ENCODE measurements at regions not wholly inside any gene's neighbourhood (a gene's known extent, or its start where the extent isn't known, plus 50 kb on each side); places are given as distances from the start of the nearest gene placed in this dataset.

DNA sequence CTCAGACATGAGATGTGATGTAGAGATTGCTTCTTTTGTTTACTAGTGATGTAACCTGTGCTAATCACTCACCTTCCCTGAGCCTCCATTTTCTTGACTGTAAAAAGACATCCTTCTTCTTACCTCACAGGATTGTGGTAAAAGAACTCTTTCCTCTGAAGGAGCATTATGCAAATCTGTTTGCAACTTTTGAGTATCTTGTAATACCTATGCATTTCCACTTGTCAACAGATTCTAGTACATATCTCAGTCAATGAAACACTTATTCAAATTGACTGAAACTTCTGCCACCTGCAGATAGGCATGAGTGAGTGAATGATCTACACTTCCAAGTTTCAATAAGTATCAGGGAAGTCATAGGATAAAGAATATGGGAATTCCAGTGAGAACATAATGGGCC lies 174.7 kb downstream of the HHIPL2 start:
- H3K36me3 ChIP-seq (ENCODE audit: control insufficient read depth in 5 of 5, insufficient read depth in 5 of 5, low read length in 5 of 5), result no peaks in the 10 kb centered on the region
- H3K27ac ChIP-seq (ENCODE audit: low read depth, low read length), result no peak overlapping the region
- no peaks in the 10 kb centered on the region for H3K27me3 ChIP-seq (ENCODE audit: control insufficient read depth in 5 of 5, insufficient read depth in 4 of 5, low read length in 5 of 5)
- no peak overlapping the region for H3K4me3 ChIP-seq (ENCODE audit: low read depth in 1 of 5, low read length in 5 of 5)
- H3K9ac ChIP-seq (ENCODE audit: low read length in 5 of 5), result no peak overlapping the region
- no peaks in the 10 kb centered on the region for H3K9me3 ChIP-seq (ENCODE audit: control insufficient read depth in 5 of 5, low read length in 5 of 5)
- no peaks in the 10 kb centered on the region for H3K4me1 ChIP-seq (ENCODE audit: control insufficient read depth in 5 of 5, insufficient read depth in 5 of 5, low read length in 5 of 5)

DNA sequence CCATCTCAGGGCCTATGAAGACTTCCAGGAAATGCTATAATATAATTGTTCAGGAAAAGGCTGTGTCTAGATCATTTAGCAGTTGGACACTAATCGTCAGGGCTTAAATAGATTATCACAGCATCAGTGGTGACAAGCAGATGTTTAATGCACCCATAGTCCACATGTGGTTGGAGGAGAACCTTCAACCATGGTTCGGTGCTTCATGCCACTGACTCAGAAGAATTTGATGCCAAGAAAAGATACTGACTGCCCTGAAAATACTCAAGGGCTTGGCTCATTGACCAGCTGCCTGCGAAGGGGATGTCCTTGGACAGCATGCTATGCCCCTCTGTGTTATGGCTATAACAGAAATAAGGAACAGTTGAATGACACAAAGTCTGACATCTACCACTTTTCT lies 175.7 kb downstream of the HHIPL2 start:
- Histone ChIP-seq H3K27ac (ENCODE audit: low read depth, low read length) (no peak overlapping the region), H3K4me1 (ENCODE audit: control insufficient read depth in 5 of 5, insufficient read depth in 5 of 5, low read length in 5 of 5) (no peaks in the 10 kb centered on the region), H3K27me3 (ENCODE audit: control insufficient read depth in 5 of 5, insufficient read depth in 4 of 5, low read length in 5 of 5) (no peaks in the 10 kb centered on the region), H3K36me3 (ENCODE audit: control insufficient read depth in 5 of 5, insufficient read depth in 5 of 5, low read length in 5 of 5) (no peaks in the 10 kb centered on the region), H3K4me3 (ENCODE audit: low read depth in 1 of 5, low read length in 5 of 5) (no peak overlapping the region), H3K9me3 (ENCODE audit: control insufficient read depth in 5 of 5, low read length in 5 of 5) (no peaks in the 10 kb centered on the region), H3K9ac (ENCODE audit: low read length in 5 of 5) (no peak overlapping the region)

- Histone ChIP-seq H3K4me3 (ENCODE audit: low read depth in 1 of 5, low read length in 5 of 5) (no peak overlapping the region), H3K4me1 (ENCODE audit: control insufficient read depth in 5 of 5, insufficient read depth in 5 of 5, low read length in 5 of 5) (no peaks in the 10 kb centered on the region), H3K27me3 (ENCODE audit: control insufficient read depth in 5 of 5, insufficient read depth in 4 of 5, low read length in 5 of 5) (no peaks in the 10 kb centered on the region), H3K9ac (ENCODE audit: low read length in 5 of 5) (no peak overlapping the region), H3K9me3 (ENCODE audit: control insufficient read depth in 5 of 5, low read length in 5 of 5) (no peaks in the 10 kb centered on the region), H3K36me3 (ENCODE audit: control insufficient read depth in 5 of 5, insufficient read depth in 5 of 5, low read length in 5 of 5) (no peaks in the 10 kb centered on the region), H3K27ac (ENCODE audit: low read depth, low read length) (no peak overlapping the region)
Observed at GRCh38 chr1:222370913-222371675, 176.8 kb downstream of the HHIPL2 start.

DNA sequence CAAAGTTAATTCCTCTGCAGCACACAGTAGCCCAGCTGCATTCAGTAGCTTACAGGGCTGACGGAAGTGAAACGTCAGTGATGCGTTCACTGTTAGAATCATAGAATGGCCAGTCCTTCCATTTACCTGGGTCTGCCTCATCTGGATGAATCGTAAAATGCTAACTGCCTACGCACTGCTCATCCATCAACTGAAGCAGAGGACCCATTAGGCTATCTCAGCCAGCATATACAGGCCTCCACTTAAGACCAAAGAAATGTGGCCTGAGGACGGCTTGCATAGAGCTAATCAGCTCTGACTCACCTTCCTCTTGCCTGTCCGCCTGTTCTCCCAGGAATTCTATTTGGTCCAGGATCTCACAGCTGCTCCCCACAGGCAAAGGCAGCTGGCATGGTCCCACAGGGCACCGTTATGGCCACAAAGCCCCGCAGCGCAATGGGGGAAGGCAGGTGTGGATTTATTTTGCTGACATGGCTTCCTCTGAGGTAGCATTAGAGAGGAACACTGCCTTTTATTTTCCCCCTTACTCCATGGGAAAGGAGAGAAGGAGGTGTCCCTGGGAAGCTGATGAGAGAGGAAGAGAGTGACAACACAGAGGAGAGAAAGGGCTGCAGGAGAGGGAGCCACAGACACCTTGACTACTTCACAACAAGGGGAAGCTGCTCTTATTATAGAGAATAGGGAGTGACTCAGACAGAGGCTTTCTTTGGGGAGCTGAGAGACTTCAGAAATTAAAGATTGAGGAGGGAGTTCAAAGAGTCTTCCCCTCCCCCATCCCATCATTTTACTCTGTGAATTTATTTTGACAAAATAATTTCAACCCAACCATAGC lies 177.6 kb downstream of the HHIPL2 start:
- H3K4me1 ChIP-seq (ENCODE audit: control insufficient read depth in 5 of 5, insufficient read depth in 5 of 5, low read length in 5 of 5), result no peaks in the 10 kb centered on the region
- no peaks in the 10 kb centered on the region for H3K36me3 ChIP-seq (ENCODE audit: control insufficient read depth in 5 of 5, insufficient read depth in 5 of 5, low read length in 5 of 5)
- no peak overlapping the region for H3K4me3 ChIP-seq (ENCODE audit: low read depth in 1 of 5, low read length in 5 of 5)
- no peak overlapping the region for H3K9ac ChIP-seq (ENCODE audit: low read length in 5 of 5)
- no peak overlapping the region for H3K27ac ChIP-seq (ENCODE audit: low read depth, low read length)
- H3K9me3 ChIP-seq (ENCODE audit: control insufficient read depth in 5 of 5, low read length in 5 of 5), result no peaks in the 10 kb centered on the region
- no peaks in the 10 kb centered on the region for H3K27me3 ChIP-seq (ENCODE audit: control insufficient read depth in 5 of 5, insufficient read depth in 4 of 5, low read length in 5 of 5)

DNA sequence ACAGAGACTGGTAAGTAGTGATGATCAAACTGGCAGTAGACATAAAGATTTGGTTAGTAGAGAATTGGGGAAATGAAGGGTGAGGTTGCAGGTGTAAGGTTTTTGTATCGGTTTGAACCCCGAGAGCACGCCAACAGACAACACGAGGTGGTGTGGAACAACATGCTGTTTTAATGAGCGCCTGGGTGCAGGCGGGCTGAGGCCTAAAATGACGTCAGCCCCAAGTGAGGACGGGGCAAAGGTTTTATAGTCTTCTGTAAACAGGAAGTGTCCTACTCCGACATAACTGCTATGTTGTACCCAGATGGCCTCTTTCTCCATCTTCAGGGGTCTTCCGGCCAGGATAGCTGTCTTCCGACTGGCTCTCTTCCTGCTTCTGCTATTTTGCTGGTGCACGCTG lies 178.8 kb downstream of the HHIPL2 start:
- H3K27me3 ChIP-seq (ENCODE audit: control insufficient read depth in 5 of 5, insufficient read depth in 4 of 5, low read length in 5 of 5), result no peaks in the 10 kb centered on the region
- no peaks in the 10 kb centered on the region for H3K9me3 ChIP-seq (ENCODE audit: control insufficient read depth in 5 of 5, low read length in 5 of 5)
- no peak overlapping the region for H3K9ac ChIP-seq (ENCODE audit: low read length in 5 of 5)
- no peaks in the 10 kb centered on the region for H3K36me3 ChIP-seq (ENCODE audit: control insufficient read depth in 5 of 5, insufficient read depth in 5 of 5, low read length in 5 of 5)
- no peaks in the 10 kb centered on the region for H3K4me1 ChIP-seq (ENCODE audit: control insufficient read depth in 5 of 5, insufficient read depth in 5 of 5, low read length in 5 of 5)
- H3K4me3 ChIP-seq (ENCODE audit: low read depth in 1 of 5, low read length in 5 of 5), result no peak overlapping the region
- no peak overlapping the region for H3K27ac ChIP-seq (ENCODE audit: low read depth, low read length)

GRCh38 chr1:222358100-222358499 lies 189.8 kb downstream of the HHIPL2 start:
- H3K36me3 ChIP-seq (ENCODE audit: control insufficient read depth in 5 of 5, insufficient read depth in 5 of 5, low read length in 5 of 5), result no peaks in the 10 kb centered on the region
- no peak overlapping the region for H3K27ac ChIP-seq (ENCODE audit: low read depth, low read length)
- peaks cover 0 to 4% (median 4%) of the 10 kb centered on the region in 5 donors for H3K9me3 ChIP-seq (ENCODE audit: control insufficient read depth in 5 of 5, low read length in 5 of 5)
- H3K9ac ChIP-seq (ENCODE audit: low read length in 5 of 5), result no peak overlapping the region
- no peak overlapping the region for H3K4me3 ChIP-seq (ENCODE audit: low read depth in 1 of 5, low read length in 5 of 5)
- no peaks in the 10 kb centered on the region for H3K4me1 ChIP-seq (ENCODE audit: control insufficient read depth in 5 of 5, insufficient read depth in 5 of 5, low read length in 5 of 5)
- H3K27me3 ChIP-seq (ENCODE audit: control insufficient read depth in 5 of 5, insufficient read depth in 4 of 5, low read length in 5 of 5), result no peaks in the 10 kb centered on the region

GRCh38 chr1:222357252-222357651 lies 190.7 kb downstream of the HHIPL2 start:
- no peaks in the 10 kb centered on the region for H3K4me1 ChIP-seq (ENCODE audit: control insufficient read depth in 5 of 5, insufficient read depth in 5 of 5, low read length in 5 of 5)
- peaks cover 0 to 4% (median under 1%) of the 10 kb centered on the region in 5 donors for H3K9me3 ChIP-seq (ENCODE audit: control insufficient read depth in 5 of 5, low read length in 5 of 5)
- no peak overlapping the region for H3K9ac ChIP-seq (ENCODE audit: low read length in 5 of 5)

GRCh38 chr1:222347627-222348026 lies 200.3 kb downstream of the HHIPL2 start:
- Histone ChIP-seq H3K4me1 (ENCODE audit: control insufficient read depth in 5 of 5, insufficient read depth in 5 of 5, low read length in 5 of 5) (no peaks in the 10 kb centered on the region), H3K4me3 (ENCODE audit: low read depth in 1 of 5, low read length in 5 of 5) (no peak overlapping the region), H3K9me3 (ENCODE audit: control insufficient read depth in 5 of 5, low read length in 5 of 5) (peaks cover 0 to 3% (median 0%) of the 10 kb centered on the region in 5 donors), H3K27ac (ENCODE audit: low read depth, low read length) (no peak overlapping the region), H3K9ac (ENCODE audit: low read length in 5 of 5) (no peak overlapping the region), H3K27me3 (ENCODE audit: control insufficient read depth in 5 of 5, insufficient read depth in 4 of 5, low read length in 5 of 5) (no peaks in the 10 kb centered on the region), H3K36me3 (ENCODE audit: control insufficient read depth in 5 of 5, insufficient read depth in 5 of 5, low read length in 5 of 5) (no peaks in the 10 kb centered on the region)

More at GRCh38 chr1:222357252-222357651, 190.7 kb downstream of the HHIPL2 start:
- H3K27me3 ChIP-seq (ENCODE audit: control insufficient read depth in 5 of 5, insufficient read depth in 4 of 5, low read length in 5 of 5), result no peaks in the 10 kb centered on the region
- H3K4me3 ChIP-seq (ENCODE audit: low read depth in 1 of 5, low read length in 5 of 5), result no peak overlapping the region
- H3K36me3 ChIP-seq (ENCODE audit: control insufficient read depth in 5 of 5, insufficient read depth in 5 of 5, low read length in 5 of 5), result no peaks in the 10 kb centered on the region
- no peak overlapping the region for H3K27ac ChIP-seq (ENCODE audit: low read depth, low read length)

DNA sequence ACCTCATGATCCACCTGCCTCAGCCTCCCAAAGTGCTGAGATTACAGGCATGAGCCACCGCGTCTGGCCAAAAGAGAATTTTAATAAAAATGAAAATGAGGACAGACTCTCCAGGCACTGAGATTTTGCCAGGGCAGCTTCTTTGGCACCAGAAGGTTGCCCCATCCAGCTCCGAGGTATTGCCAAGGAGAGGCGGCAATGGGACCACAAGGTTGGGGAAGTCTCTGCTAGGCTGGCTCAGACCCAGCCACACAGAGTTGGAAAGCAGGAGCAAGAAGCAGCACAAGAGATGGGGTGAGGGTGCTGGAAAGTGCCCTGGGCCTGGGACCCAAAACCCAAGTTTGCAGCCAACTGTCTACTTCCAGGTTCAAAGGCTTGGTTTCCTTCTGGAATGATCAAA lies 200.9 kb downstream of the HHIPL2 start:
- no peaks in the 10 kb centered on the region for H3K4me1 ChIP-seq (ENCODE audit: control insufficient read depth in 5 of 5, insufficient read depth in 5 of 5, low read length in 5 of 5)
- no peak overlapping the region for H3K4me3 ChIP-seq (ENCODE audit: low read depth in 1 of 5, low read length in 5 of 5)
- H3K36me3 ChIP-seq (ENCODE audit: control insufficient read depth in 5 of 5, insufficient read depth in 5 of 5, low read length in 5 of 5), result no peaks in the 10 kb centered on the region
- H3K27me3 ChIP-seq (ENCODE audit: control insufficient read depth in 5 of 5, insufficient read depth in 4 of 5, low read length in 5 of 5), result no peaks in the 10 kb centered on the region
- H3K9ac ChIP-seq (ENCODE audit: low read length in 5 of 5), result no peak overlapping the region
- H3K9me3 ChIP-seq (ENCODE audit: control insufficient read depth in 5 of 5, low read length in 5 of 5), result peaks cover 0 to 3% (median 0%) of the 10 kb centered on the region in 5 donors
- H3K27ac ChIP-seq (ENCODE audit: low read depth, low read length), result no peak overlapping the region

DNA sequence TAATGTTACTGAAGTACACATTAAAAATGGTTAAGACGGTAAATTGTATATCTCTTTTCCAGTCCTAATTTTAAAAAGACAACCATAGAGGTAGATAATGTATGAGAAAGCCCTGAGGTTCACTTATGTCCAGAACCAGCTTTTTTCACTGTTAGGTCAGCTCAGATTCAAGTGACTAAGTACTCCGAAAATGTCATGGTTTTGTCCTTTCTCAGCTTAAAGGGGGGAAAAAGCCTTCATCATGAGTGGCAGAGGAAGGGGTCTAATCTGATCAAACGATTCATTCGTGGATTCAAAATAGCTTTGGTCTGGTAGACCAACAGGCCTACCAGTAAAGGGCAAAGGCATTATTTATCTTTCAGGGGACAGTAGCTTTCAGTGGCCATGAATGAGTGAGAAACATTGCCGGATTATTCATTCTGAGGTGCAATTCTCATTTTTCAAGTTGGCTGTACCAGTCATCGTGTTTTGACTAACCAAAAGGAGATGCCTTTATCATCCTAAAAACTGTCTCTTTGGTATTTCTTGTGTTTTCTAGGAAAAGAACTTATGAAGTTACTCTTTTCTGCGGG lies 208.4 kb downstream of the HHIPL2 start:
- Histone ChIP-seq H3K4me1 (ENCODE audit: control insufficient read depth in 5 of 5, insufficient read depth in 5 of 5, low read length in 5 of 5) (no peaks in the 10 kb centered on the region), H3K27ac (ENCODE audit: low read depth, low read length) (no peak overlapping the region), H3K9ac (ENCODE audit: low read length in 5 of 5) (no peak overlapping the region), H3K4me3 (ENCODE audit: low read depth in 1 of 5, low read length in 5 of 5) (no peak overlapping the region), H3K9me3 (ENCODE audit: control insufficient read depth in 5 of 5, low read length in 5 of 5) (no peaks in the 10 kb centered on the region), H3K27me3 (ENCODE audit: control insufficient read depth in 5 of 5, insufficient read depth in 4 of 5, low read length in 5 of 5) (no peaks in the 10 kb centered on the region), H3K36me3 (ENCODE audit: control insufficient read depth in 5 of 5, insufficient read depth in 5 of 5, low read length in 5 of 5) (no peaks in the 10 kb centered on the region)
